ENCODE measurements at regions not wholly inside any gene's neighbourhood (a gene's known extent, or its start where the extent isn't known, plus 50 kb on each side); places are given as distances from the start of the nearest gene placed in this dataset.

GRCh38 chr5:171521679-171522078 lies 102.2 kb downstream of the FGF18 start:
- H3K4me3 ChIP-seq (ENCODE audit: low read depth, low read length) = no peak overlapping the region
- in situ Hi-C loops (cut with HindIII; ENCODE audit: low sequenced_read_pairs) = no loop called here

GRCh38 chr5:171523781-171524180 lies 104.3 kb downstream of the FGF18 start:
- TF ChIP-seq CTCF (IDR thresholded peaks at IDR 0.05; ENCODE audit: low read depth, low read length, missing control alignments) = no peak
- H3K4me3 ChIP-seq (ENCODE audit: low read depth, low read length) = no peak overlapping the region
- in situ Hi-C loops (cut with HindIII; ENCODE audit: low sequenced_read_pairs) = no loop called here
- DNase-seq (ENCODE audit: low read depth) = no peak

More at GRCh38 chr5:171521679-171522078, 102.2 kb downstream of the FGF18 start:
- no peak for DNase-seq (ENCODE audit: low read depth)
- TF ChIP-seq CTCF (IDR thresholded peaks at IDR 0.05; ENCODE audit: low read depth, low read length, missing control alignments) = no peak

GRCh38 chr5:171524466-171524865 lies 105.0 kb downstream of the FGF18 start:
- DNase-seq (ENCODE audit: low read depth) = no peak
- in situ Hi-C loops (cut with HindIII; ENCODE audit: low sequenced_read_pairs) = no loop called here
- H3K4me3 ChIP-seq (ENCODE audit: low read depth, low read length) = no peak overlapping the region
- no peak for TF ChIP-seq CTCF (IDR thresholded peaks at IDR 0.05; ENCODE audit: low read depth, low read length, missing control alignments)

- no peak overlapping the region for H3K4me3 ChIP-seq (ENCODE audit: low read depth, low read length)
- in situ Hi-C loops (cut with HindIII; ENCODE audit: low sequenced_read_pairs) = loop anchor here (5.0 kb wide), 1 partner anchor 88 kb away; no protein-coding TSS in a partner anchor
- DNase-seq (ENCODE audit: low read depth) = no peak
- no peak for TF ChIP-seq CTCF (IDR thresholded peaks at IDR 0.05; ENCODE audit: low read depth, low read length, missing control alignments)
These were observed 105.6 kb downstream of the FGF18 start for GRCh38 chr5:171525085-171525484.

- H3K4me3 ChIP-seq (ENCODE audit: low read depth, low read length) = no peak overlapping the region
- in situ Hi-C loops (cut with HindIII; ENCODE audit: low sequenced_read_pairs) = loop anchor here (5.0 kb wide), 1 partner anchor 91 kb away; no protein-coding TSS in a partner anchor
- DNase-seq (ENCODE audit: low read depth) = no peak
- no peak for TF ChIP-seq CTCF (IDR thresholded peaks at IDR 0.05; ENCODE audit: low read depth, low read length, missing control alignments)
These were observed 108.6 kb downstream of the FGF18 start for GRCh38 chr5:171528036-171528435.

- H3K4me3 ChIP-seq (ENCODE audit: low read depth, low read length) = no peak overlapping the region
- in situ Hi-C loops (cut with HindIII; ENCODE audit: low sequenced_read_pairs) = loop anchor here (5.0 kb wide), 1 partner anchor 92 kb away; no protein-coding TSS in a partner anchor
- DNase-seq (ENCODE audit: low read depth) = no peak
- TF ChIP-seq CTCF (IDR thresholded peaks at IDR 0.05; ENCODE audit: low read depth, low read length, missing control alignments) = no peak
These were observed 109.6 kb downstream of the FGF18 start for GRCh38 chr5:171528865-171529614.
